Smooth muscle cell (in vitro differentiated cells): ENCODE measurements at regions not wholly inside any gene's neighbourhood (a gene's known extent, or its start where the extent isn't known, plus 50 kb on each side); places are given as distances from the start of the nearest gene placed in this dataset.
"Not testable (repeated sequence)": the region's sequence is repeated elsewhere in the genome, so short reads cannot be mapped to it uniquely, and the experiment has no call there.

Source experiments
- DNase-seq: peaks from one replicate; lab custom pipeline; 2025; ENCODE audit not compliant: unreplicated experiment; lab: John Stamatoyannopoulos, UW
- H2AFZ ChIP-seq: fragments of 200-600 bp; sonication (generic); 2 replicates; pipeline ENCODE4 v1.6.0; 2016; ENCODE audit warnings: antibody characterized with exemption, low read depth, mild to moderate bottlenecking
- H3F3A ChIP-seq: fragments of 200-600 bp; sonication (generic); 2 replicates; pipeline ENCODE4 v1.6.0; 2017; ENCODE audit warnings: antibody characterized with exemption, low read depth
- H3K27ac ChIP-seq: fragments of 200-600 bp; sonication (generic); 2 replicates; pipeline ENCODE4 v1.5.1; 2016; ENCODE audit warnings: low read depth, mild to moderate bottlenecking
- H3K27me3 ChIP-seq: fragments of 200-600 bp; sonication (generic); 2 replicates; pipeline ENCODE4 v1.6.1; 2016; ENCODE audit warnings: low read depth, mild to moderate bottlenecking
- H3K36me3 ChIP-seq: fragments of 200-600 bp; sonication (generic); 2 replicates; pipeline ENCODE4 v1.5.1; 2016; ENCODE audit warnings: low read depth
- H3K4me1 ChIP-seq: fragments of 200-600 bp; sonication (generic); 2 replicates; pipeline ENCODE4 v1.5.1; 2016; ENCODE audit warnings: low read depth
- H3K4me2 ChIP-seq: fragments of 200-600 bp; sonication (generic); 2 replicates; pipeline ENCODE4 v1.6.0; 2016; ENCODE audit warnings: mild to moderate bottlenecking
- H3K4me3 ChIP-seq: fragments of 200-600 bp; sonication (generic); 2 replicates; pipeline ENCODE4 v1.5.1; 2016; ENCODE audit warnings: mild to moderate bottlenecking
- H3K79me2 ChIP-seq: fragments of 200-600 bp; sonication (generic); 2 replicates; pipeline ENCODE4 v1.6.0; 2016; ENCODE audit warnings: low read depth, mild to moderate bottlenecking
- H3K9ac ChIP-seq: fragments of 200-600 bp; sonication (generic); 2 replicates; pipeline ENCODE4 v1.6.0; 2016; ENCODE audit warnings: low read depth
- H3K9me3 ChIP-seq: fragments of 200-600 bp; sonication (generic); replicated peaks from 2 replicates; pipeline ENCODE4 v1.5.1; 2016; ENCODE audit warnings: low read depth
- H4K20me1 ChIP-seq: fragments of 200-600 bp; sonication (generic); 2 replicates; pipeline ENCODE4 v1.6.0; 2016; ENCODE audit warnings: low read depth
- CTCF ChIP-seq: fragments of 200-600 bp; sonication (generic); IDR thresholded peaks from 2 replicates; pipeline ENCODE4 v1.5.1; 2017; ENCODE audit warnings: borderline replicate concordance, mild to moderate bottlenecking, antibody characterized with exemption; ENCODE audit not compliant: insufficient read depth, poor library complexity, severe bottlenecking
- WGBS: methylation state at CpG from one replicate; pipeline ENCODE4 v1.1.7; 2016; ENCODE audit warnings: low lambda C conversion rate; 5-methylcytosine and 5-hydroxymethylcytosine counted together

DNA sequence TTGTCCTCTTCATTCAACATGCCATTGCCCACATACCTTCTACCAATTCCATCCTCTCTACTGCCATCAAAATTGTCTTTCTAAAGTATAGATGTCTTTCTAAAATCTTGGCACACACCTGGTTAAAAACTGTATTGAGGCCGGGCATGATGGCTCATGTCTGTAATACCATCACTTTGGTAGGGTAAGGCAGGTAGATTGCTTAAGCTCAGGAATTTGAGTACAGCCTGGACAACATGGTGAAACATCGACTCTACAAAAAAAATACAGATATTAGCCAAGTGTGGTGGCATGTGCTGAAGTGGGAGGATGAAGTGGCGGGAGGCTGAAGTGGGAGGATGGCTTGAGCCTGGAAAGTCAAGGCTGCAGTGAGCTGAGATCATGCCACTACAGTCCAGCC lies 412.1 kb downstream of the TMEM38B start:
- 94% methylated on average over 3 of the region's 3 CpGs for WGBS
- H3K4me2 ChIP-seq = no peak overlapping the region

GRCh38 chr9:106107716-106108115 lies 413.4 kb downstream of the TMEM38B start:
- H3K79me2 ChIP-seq = no peaks in the 10 kb centered on the region

More for the DNA sequence above, 412.1 kb downstream of the TMEM38B start:
- H3F3A ChIP-seq = no peaks in the 10 kb centered on the region
- no peaks in the 10 kb centered on the region for H3K79me2 ChIP-seq
- H3K9ac ChIP-seq = no peak overlapping the region
- no peaks in the 10 kb centered on the region for H3K9me3 ChIP-seq
- no peak for TF ChIP-seq CTCF
- peaks cover 7% of the 10 kb centered on the region for H3K4me1 ChIP-seq
- no peaks in the 10 kb centered on the region for H3K36me3 ChIP-seq
- H2AFZ ChIP-seq = no peak overlapping the region
- no peaks in the 10 kb centered on the region for H3K27me3 ChIP-seq
- no peak for DNase-seq
- no peaks in the 10 kb centered on the region for H4K20me1 ChIP-seq
- no peak overlapping the region for H3K4me3 ChIP-seq
- H3K27ac ChIP-seq = no peak overlapping the region

DNA sequence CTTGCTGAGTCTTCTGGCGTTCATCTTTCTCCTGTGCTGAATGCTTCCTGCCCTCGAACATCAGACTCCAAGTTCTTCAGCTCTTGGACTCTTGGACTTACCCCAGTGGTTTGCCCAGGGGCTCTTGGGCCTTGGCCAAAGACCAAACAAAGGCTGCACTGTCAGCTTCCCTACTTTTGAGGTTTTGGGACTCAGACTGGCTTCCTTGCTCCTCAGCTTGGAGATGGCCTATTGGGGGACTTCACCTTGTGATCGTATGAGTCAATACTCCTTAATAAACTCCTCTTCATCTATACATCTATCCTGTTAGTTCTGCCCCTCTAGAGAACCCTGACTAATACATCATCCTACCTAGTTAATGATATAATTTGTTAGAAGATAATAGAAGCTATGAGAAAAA lies 415.4 kb downstream of the TMEM38B start:
- not testable (repeated sequence) for H3K9ac ChIP-seq, H3K79me2 ChIP-seq, H3K27ac ChIP-seq, H3K4me2 ChIP-seq, H2AFZ ChIP-seq, H4K20me1 ChIP-seq, DNase-seq, H3K27me3 ChIP-seq, H3K4me3 ChIP-seq, H3K36me3 ChIP-seq, H3F3A ChIP-seq, H3K9me3 ChIP-seq
- peaks cover 11% of the 10 kb centered on the region for H3K4me1 ChIP-seq
- WGBS = 93% methylated on average over 3 of the region's 3 CpGs

More at GRCh38 chr9:106107716-106108115, 413.4 kb downstream of the TMEM38B start:
- Histone ChIP-seq H2AFZ (no peak overlapping the region), H3K27me3 (no peaks in the 10 kb centered on the region), H3K27ac (no peak overlapping the region), H3K4me3 (no peak overlapping the region), H3K9ac (no peak overlapping the region), H4K20me1 (no peaks in the 10 kb centered on the region), H3K4me1 (peaks cover 11% of the 10 kb centered on the region), H3K9me3 (no peaks in the 10 kb centered on the region), H3K4me2 (no peak overlapping the region), H3F3A (no peaks in the 10 kb centered on the region), H3K36me3 (no peaks in the 10 kb centered on the region)
- DNase-seq = no peak
- WGBS = 46% methylated on average over 2 of the region's 2 CpGs
- no peak for TF ChIP-seq CTCF

DNA sequence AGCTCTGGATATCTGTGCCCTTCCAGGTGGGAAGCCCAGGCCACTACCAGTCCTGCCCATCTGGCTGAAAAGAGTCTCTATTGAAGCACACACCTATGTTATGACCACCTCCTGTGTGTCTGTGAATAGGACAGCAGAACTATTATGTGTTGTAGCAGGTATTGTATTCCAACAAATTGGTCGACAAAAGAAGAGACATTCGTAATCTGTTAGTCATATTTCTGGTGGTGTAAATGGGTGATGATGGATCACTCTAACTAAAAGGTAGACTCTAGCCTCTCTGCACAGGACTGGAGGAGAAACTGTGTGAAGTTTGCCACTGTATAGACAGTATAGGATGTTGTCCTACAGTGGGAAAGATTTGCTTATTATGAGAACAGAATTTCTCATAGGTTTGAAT lies 416.1 kb downstream of the TMEM38B start:
- WGBS = 96% methylated on average over 2 of the region's 2 CpGs
- Histone ChIP-seq H3K9me3 (no peaks in the 10 kb centered on the region), H3F3A (no peaks in the 10 kb centered on the region), H3K4me3 (no peak overlapping the region), H3K27ac (no peak overlapping the region), H3K9ac (no peak overlapping the region), H4K20me1 (no peaks in the 10 kb centered on the region), H3K36me3 (no peaks in the 10 kb centered on the region), H3K27me3 (no peaks in the 10 kb centered on the region), H3K79me2 (no peaks in the 10 kb centered on the region), H3K4me1 (peaks cover 11% of the 10 kb centered on the region), H3K4me2 (no peak overlapping the region), H2AFZ (no peak overlapping the region)
- no peak for DNase-seq
- TF ChIP-seq CTCF = no peak
